Neural cell (in vitro differentiated cells): ENCODE measurements at regions not wholly inside any gene's neighbourhood (a gene's known extent, or its start where the extent isn't known, plus 50 kb on each side); places are given as distances from the start of the nearest gene placed in this dataset.

Experiments
- H2AFZ ChIP-seq: fragments of 200-600, 300-800 bp; sonication (generic), shearing (Covaris generic); 2 replicates; pipeline ENCODE4 v1.6.0; 2014; ENCODE audit warnings: low read depth, mild to moderate bottlenecking, antibody characterized with exemption, low read length, moderate library complexity
- H3F3A ChIP-seq: fragments of 200-600 bp; shearing (Covaris generic); 2 replicates; pipeline ENCODE4 v1.6.1; 2016; ENCODE audit warnings: mild to moderate bottlenecking, moderate library complexity, mixed read lengths, antibody characterized with exemption, low read length; ENCODE audit not compliant: insufficient read depth, poor library complexity, severe bottlenecking
- H3K27ac ChIP-seq: fragments of 200-600, 300-800 bp; sonication (generic), shearing (Covaris generic); 2 replicates; pipeline ENCODE4 v1.5.1; 2014; ENCODE audit warnings: mild to moderate bottlenecking, low read length, moderate library complexity
- H3K27me3 ChIP-seq: fragments of 300-800, 200-600 bp; sonication (generic), shearing (Covaris generic); 2 replicates; pipeline ENCODE4 v1.6.0; 2014; ENCODE audit warnings: mild to moderate bottlenecking, low read depth, low read length, moderate library complexity; ENCODE audit not compliant: insufficient read depth
- H3K36me3 ChIP-seq: fragments of 300-800, 200-600 bp; sonication (generic), shearing (Covaris generic); 2 replicates; pipeline ENCODE4 v1.5.1; 2014; ENCODE audit warnings: mild to moderate bottlenecking, antibody characterized with exemption, low read length, moderate library complexity; ENCODE audit not compliant: insufficient read depth
- H3K4me2 ChIP-seq: fragments of 300-800, 200-600 bp; sonication (generic), shearing (Covaris generic); 2 replicates; pipeline ENCODE4 v1.6.0; 2014; ENCODE audit warnings: mild to moderate bottlenecking, low read length
- H3K4me3 ChIP-seq: fragments of 300-800, 200-600 bp; sonication (generic), shearing (Covaris generic); 2 replicates; pipeline ENCODE4 v1.5.1; 2014; ENCODE audit warnings: mild to moderate bottlenecking, low read length, moderate library complexity
- H3K79me2 ChIP-seq: fragments of 200-600 bp; shearing (Covaris generic); replicated peaks from 2 replicates; pipeline ENCODE4 v1.6.0; 2014; ENCODE audit warnings: mild to moderate bottlenecking, low read length, moderate library complexity; ENCODE audit not compliant: insufficient read depth
- H3K9ac ChIP-seq: fragments of 300-800, 200-600 bp; sonication (generic), shearing (Covaris generic); 2 replicates; pipeline ENCODE4 v1.6.1; 2016; ENCODE audit warnings: mild to moderate bottlenecking, low read length, mixed read lengths
- H3K9me2 ChIP-seq: fragments of 200-600 bp; shearing (Covaris generic); 2 replicates; pipeline ENCODE4 v1.6.1; 2016; ENCODE audit warnings: mild to moderate bottlenecking, low read length, mixed read lengths; ENCODE audit not compliant: insufficient read depth
- H3K9me3 ChIP-seq: fragments of 200-600, 300-800 bp; sonication (generic), shearing (Covaris generic); 2 replicates; pipeline ENCODE4 v1.6.1; 2016; ENCODE audit warnings: mild to moderate bottlenecking, mixed run types, low read length, moderate library complexity, mixed read lengths
- H4K20me1 ChIP-seq: fragments of 200-600 bp; shearing (Covaris generic); 2 replicates; pipeline ENCODE4 v1.6.1; 2016; ENCODE audit warnings: mild to moderate bottlenecking, mixed run types; ENCODE audit not compliant: insufficient read depth
- CTCF ChIP-seq: fragments of 450-650 bp; IDR thresholded peaks from 2 replicates; pipeline ENCODE4 v1.5.1; 2014; ENCODE audit warnings: antibody characterized with exemption, mild to moderate bottlenecking, moderate library complexity; ENCODE audit not compliant: poor library complexity, severe bottlenecking
- EP300 ChIP-seq: fragments of 450-650 bp; conservative IDR thresholded peaks from 2 replicates; pipeline ENCODE4 v1.6.1; 2014; ENCODE audit warnings: antibody characterized with exemption, mild to moderate bottlenecking, moderate library complexity; ENCODE audit not compliant: poor library complexity, severe bottlenecking
- EZH2 ChIP-seq: fragments of 200-600, 300-800 bp; shearing (Covaris generic), sonication (generic); IDR thresholded peaks from 2 replicates; pipeline ENCODE4 v1.6.1; 2014; ENCODE audit warnings: antibody characterized with exemption, low read length, borderline replicate concordance, mild to moderate bottlenecking; ENCODE audit not compliant: insufficient read depth, poor library complexity, severe bottlenecking
- MXI1 ChIP-seq: fragments of 450-650 bp; conservative IDR thresholded peaks from 2 replicates; pipeline ENCODE4 v1.6.1; 2014; ENCODE audit warnings: antibody characterized with exemption, mild to moderate bottlenecking; ENCODE audit not compliant: poor library complexity, severe bottlenecking
- POLR2AphosphoS5 ChIP-seq: IDR thresholded peaks from 2 replicates; pipeline ENCODE4 v1.6.1; 2012
- RAD21 ChIP-seq: fragments of 450-650 bp; conservative IDR thresholded peaks from 2 replicates; pipeline ENCODE4 v1.6.1; 2014; ENCODE audit warnings: antibody characterized with exemption, mild to moderate bottlenecking, moderate library complexity
- SMC3 ChIP-seq: fragments of 450-650 bp; conservative IDR thresholded peaks from 2 replicates; pipeline ENCODE4 v1.6.1; 2014; ENCODE audit warnings: antibody characterized with exemption, mild to moderate bottlenecking, moderate library complexity; ENCODE audit not compliant: poor library complexity
- TAF1 ChIP-seq: IDR thresholded peaks from 2 replicates; pipeline ENCODE4 v1.6.1; 2012; ENCODE audit warnings: low read depth
- TF ChIP-seq, protein P1 (sequence below): IDR thresholded peaks from 2 replicates; pipeline ENCODE4 v1.6.1; 2012; ENCODE audit warnings: borderline replicate concordance

DNA sequence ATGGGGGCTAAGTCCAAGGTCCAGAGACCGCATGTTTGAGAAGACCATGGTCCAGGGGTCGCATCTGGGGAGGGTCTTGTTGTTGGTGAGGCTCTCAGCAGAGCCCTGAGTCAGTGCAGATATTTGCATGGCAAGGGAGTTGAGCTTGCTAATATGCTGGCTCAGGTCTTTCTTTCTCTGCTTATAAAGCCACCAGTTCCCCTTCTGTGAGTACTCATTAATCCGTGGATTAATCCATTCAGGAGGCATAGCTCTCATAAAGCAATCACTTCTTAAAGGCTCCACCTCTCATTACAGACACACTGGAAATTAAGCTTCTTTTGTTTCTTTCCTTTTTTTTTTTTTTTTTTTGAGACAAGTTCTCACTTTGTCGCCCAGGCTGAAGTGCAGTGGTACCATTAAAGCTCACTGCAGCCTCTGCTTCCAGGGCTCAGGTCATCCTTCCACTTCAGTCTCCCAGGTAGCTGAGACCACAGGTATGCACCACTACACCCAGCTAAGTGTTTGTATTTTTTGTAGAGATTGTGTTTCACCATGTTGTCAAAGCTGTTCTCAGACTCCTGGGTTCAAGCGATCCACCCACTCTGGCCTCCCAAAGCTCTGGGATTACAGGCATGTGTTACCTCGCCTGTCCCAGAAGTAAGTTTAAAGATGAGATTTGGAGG, 216.4 kb downstream of the SLITRK5 start:
- H3K27me3 ChIP-seq: no peaks in the 10 kb centered on the region
- TF ChIP-seq, protein P1, sequence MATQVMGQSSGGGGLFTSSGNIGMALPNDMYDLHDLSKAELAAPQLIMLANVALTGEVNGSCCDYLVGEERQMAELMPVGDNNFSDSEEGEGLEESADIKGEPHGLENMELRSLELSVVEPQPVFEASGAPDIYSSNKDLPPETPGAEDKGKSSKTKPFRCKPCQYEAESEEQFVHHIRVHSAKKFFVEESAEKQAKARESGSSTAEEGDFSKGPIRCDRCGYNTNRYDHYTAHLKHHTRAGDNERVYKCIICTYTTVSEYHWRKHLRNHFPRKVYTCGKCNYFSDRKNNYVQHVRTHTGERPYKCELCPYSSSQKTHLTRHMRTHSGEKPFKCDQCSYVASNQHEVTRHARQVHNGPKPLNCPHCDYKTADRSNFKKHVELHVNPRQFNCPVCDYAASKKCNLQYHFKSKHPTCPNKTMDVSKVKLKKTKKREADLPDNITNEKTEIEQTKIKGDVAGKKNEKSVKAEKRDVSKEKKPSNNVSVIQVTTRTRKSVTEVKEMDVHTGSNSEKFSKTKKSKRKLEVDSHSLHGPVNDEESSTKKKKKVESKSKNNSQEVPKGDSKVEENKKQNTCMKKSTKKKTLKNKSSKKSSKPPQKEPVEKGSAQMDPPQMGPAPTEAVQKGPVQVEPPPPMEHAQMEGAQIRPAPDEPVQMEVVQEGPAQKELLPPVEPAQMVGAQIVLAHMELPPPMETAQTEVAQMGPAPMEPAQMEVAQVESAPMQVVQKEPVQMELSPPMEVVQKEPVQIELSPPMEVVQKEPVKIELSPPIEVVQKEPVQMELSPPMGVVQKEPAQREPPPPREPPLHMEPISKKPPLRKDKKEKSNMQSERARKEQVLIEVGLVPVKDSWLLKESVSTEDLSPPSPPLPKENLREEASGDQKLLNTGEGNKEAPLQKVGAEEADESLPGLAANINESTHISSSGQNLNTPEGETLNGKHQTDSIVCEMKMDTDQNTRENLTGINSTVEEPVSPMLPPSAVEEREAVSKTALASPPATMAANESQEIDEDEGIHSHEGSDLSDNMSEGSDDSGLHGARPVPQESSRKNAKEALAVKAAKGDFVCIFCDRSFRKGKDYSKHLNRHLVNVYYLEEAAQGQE: no peak
- TF ChIP-seq TAF1 (no peak), CTCF (no peak), RAD21 (no peak), EP300 (no peak), SMC3 (no peak)
- no peaks in the 10 kb centered on the region for H3K36me3 ChIP-seq
- H3K27ac ChIP-seq: no peak overlapping the region
- H3K9ac ChIP-seq: no peak overlapping the region
- H3K79me2 ChIP-seq: no peaks in the 10 kb centered on the region
- no peaks in the 10 kb centered on the region for H3K9me3 ChIP-seq
- no peaks in the 10 kb centered on the region for H3K9me2 ChIP-seq
- H3K4me2 ChIP-seq: no peak overlapping the region
- H4K20me1 ChIP-seq: no peaks in the 10 kb centered on the region
- peaks cover 5% of the 10 kb centered on the region for H3F3A ChIP-seq
- no peak overlapping the region for H3K4me3 ChIP-seq
- no peak overlapping the region for H2AFZ ChIP-seq

DNA sequence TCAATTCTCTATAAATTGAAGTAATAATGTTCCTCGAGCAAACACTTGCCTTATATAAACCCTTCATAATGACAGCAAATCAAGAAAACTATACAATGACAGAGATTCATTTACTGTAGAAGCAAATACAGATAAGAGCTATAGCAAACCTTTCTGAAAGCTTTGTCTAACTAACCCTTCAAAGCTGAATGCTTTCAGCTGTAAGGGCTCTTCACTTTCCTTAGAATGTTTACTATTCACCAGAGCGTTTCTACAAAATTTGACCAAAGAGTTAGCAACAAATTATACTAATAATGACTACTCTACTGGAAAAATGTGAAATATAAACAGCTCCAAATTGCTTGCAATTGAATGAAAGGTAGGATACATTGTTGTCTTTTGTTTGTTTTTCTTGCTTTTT, 218.1 kb downstream of the SLITRK5 start:
- no peak overlapping the region for H3K4me3 ChIP-seq
- H3K79me2 ChIP-seq: no peaks in the 10 kb centered on the region
- peak overlapping the region; percentile 15 for H3K4me2 ChIP-seq
- no peak overlapping the region for H3K9ac ChIP-seq
- peaks cover 5% of the 10 kb centered on the region for H3F3A ChIP-seq
- no peaks in the 10 kb centered on the region for H3K9me3 ChIP-seq
- peak overlapping the region; percentile 12 for H3K27ac ChIP-seq
- TF ChIP-seq RAD21 (no peak), SMC3 (no peak), POLR2AphosphoS5 (peak; percentile 24), MXI1 (no peak), CTCF (no peak), EP300 (peak; percentile 60), EZH2 (no peak), TAF1 (no peak)
- TF ChIP-seq, protein P1: no peak
- H4K20me1 ChIP-seq: no peaks in the 10 kb centered on the region
- no peak overlapping the region for H2AFZ ChIP-seq
- no peaks in the 10 kb centered on the region for H3K36me3 ChIP-seq
- H3K27me3 ChIP-seq: no peaks in the 10 kb centered on the region
- H3K9me2 ChIP-seq: no peaks in the 10 kb centered on the region
